ENCODE measurements at regions not wholly inside any gene's neighbourhood (a gene's known extent, or its start where the extent isn't known, plus 50 kb on each side); places are given as distances from the start of the nearest gene placed in this dataset.

DNA sequence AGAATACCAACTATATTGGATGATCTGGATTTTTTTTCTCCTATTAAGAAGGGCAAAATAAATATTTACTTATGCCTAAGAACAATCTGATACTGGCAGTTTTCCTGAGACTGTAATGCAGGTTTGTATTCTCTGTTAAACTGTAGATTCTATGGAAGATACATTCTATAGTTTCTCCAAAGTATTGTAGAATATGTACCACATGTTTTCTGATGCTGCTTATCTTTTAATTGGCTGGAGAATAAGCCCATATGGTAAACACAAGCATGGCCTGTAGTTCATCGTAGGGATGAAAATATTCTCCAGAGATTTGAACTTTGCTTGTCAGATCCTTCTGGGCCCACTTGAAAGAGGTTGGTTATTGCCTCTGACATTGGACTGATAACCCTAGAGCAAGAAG is 99.1 kb downstream of the CENPW start:
- no peak for FAIRE-seq
- no peak for DNase-seq (ENCODE audit: insufficient read length, low spot score)
- TF ChIP-seq, protein P1, sequence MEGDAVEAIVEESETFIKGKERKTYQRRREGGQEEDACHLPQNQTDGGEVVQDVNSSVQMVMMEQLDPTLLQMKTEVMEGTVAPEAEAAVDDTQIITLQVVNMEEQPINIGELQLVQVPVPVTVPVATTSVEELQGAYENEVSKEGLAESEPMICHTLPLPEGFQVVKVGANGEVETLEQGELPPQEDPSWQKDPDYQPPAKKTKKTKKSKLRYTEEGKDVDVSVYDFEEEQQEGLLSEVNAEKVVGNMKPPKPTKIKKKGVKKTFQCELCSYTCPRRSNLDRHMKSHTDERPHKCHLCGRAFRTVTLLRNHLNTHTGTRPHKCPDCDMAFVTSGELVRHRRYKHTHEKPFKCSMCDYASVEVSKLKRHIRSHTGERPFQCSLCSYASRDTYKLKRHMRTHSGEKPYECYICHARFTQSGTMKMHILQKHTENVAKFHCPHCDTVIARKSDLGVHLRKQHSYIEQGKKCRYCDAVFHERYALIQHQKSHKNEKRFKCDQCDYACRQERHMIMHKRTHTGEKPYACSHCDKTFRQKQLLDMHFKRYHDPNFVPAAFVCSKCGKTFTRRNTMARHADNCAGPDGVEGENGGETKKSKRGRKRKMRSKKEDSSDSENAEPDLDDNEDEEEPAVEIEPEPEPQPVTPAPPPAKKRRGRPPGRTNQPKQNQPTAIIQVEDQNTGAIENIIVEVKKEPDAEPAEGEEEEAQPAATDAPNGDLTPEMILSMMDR (IDR thresholded peaks at IDR 0.05; ENCODE audit: insufficient read depth, missing control alignments), result no peak

DNA sequence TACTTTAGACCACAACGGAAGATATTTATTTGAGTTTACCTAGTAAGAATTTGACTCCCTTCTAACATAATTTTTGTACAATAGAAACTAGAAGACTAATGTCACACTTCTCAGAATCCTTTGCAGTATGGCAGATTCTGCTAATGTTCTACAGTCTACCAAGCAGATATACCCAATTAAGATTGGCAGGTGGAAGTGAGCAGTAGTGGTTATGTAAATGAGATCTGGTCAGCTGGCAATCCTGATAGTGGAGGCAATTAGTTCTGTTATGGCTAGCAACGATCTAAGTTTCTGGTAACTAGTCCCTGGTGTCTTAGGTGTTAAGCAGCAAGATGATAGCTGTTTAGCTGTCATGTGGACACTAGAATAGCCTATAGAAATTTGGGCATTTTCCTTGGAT is 101.0 kb downstream of the CENPW start:
- DNase-seq (ENCODE audit: insufficient read length, low spot score) (no peak), FAIRE-seq (no peak)
- TF ChIP-seq, protein P1 (IDR thresholded peaks at IDR 0.05; ENCODE audit: insufficient read depth, missing control alignments), result no peak

DNA sequence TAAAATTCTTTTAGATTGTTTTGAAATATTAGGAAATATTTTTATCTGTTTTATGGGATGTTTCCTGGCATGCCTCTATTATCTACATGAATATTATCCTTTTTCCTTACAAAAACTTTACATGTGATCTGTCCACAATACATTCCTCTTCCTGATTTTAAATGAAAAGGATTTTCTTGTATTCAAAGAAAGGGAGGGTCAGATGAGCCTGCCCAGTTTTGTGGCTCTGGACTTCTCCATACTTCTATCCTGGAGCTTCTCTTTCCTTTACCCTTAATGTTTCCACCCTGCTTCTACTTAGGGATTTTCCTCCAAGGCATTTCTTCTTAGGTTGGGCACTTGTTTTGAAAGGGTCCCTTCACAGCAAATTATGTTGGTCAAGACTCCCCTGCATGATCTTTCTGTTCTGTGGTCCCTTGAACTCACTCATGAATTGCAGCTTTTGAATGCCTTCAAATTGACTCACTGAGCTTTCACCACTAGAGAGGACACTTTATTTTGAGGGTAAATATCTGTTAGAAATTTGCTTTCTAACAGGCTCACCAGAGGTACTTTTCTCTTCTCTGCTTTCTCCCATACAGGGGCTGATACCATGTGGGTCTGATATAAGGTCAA is 104.9 kb downstream of the CENPW start:
- DNase-seq (ENCODE audit: insufficient read length, low spot score), result no peak

DNA sequence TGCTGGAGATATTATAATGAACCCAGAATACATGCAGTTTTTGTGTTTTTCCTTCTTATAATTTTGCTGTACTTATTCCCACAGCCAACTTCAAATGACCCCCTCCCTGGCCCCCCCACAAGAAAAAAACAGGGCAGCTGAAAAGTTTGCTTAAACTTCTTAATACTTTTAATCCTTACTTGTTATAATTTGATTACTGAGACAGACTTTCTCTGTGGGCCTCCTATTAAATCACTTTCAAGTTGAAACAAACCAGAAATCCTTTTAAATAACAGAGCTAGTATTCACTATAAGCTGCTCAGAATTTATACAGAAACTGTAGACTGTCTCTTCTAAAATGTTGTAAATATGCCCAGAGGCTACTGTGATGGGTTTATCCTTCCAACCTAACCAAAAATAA is 106.3 kb downstream of the CENPW start:
- DNase-seq (ENCODE audit: insufficient read length, low spot score) (no peak), FAIRE-seq (no peak)
- TF ChIP-seq, protein P1 (IDR thresholded peaks at IDR 0.05; ENCODE audit: insufficient read depth, missing control alignments), result no peak

More for the DNA sequence above, 104.9 kb downstream of the CENPW start:
- FAIRE-seq, result no peak
- TF ChIP-seq, protein P1 (IDR thresholded peaks at IDR 0.05; ENCODE audit: insufficient read depth, missing control alignments), result no peak

DNA sequence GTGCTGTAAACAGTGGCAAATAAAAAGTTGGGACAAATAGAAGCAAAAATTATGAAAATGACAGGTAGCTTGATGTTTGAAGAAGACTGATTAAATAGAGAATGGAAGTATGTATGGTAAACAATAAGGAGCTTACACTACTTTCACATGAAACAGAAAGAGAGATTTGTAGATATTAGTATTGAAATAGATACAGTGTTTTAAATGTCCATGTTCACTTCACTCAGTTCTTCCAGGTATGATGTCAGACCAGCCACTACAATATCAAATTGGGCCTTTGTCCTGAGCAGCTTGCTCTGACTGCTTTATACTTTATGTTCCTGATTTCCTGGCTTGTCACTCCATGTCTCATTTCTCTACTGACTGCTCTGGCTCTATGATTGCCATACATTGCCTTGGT is 107.5 kb downstream of the CENPW start:
- DNase-seq (ENCODE audit: insufficient read length, low spot score) (no peak), FAIRE-seq (no peak)
- TF ChIP-seq, protein P1 (IDR thresholded peaks at IDR 0.05; ENCODE audit: insufficient read depth, missing control alignments), result no peak

DNA sequence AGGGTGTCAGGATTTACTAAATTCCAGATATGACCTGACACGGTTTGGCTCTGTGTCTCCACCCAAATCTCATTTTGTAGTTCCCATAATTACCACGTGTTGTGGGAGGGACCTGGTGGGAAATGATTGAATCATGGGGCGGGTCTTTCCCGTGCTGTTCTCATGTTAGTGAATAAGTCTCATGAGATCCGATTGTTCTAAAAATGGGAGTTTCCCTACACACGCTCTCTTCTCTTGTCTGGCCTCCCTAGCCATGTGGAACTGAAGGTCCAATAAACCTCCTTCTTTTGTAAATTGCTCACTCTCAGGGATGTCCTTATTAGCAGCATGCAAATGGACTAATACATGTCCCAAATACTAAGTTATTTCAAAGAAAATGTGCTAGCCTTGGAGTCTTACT is 121.1 kb downstream of the CENPW start:
- no peak for FAIRE-seq
- no peak for DNase-seq (ENCODE audit: insufficient read length, low spot score)

DNA sequence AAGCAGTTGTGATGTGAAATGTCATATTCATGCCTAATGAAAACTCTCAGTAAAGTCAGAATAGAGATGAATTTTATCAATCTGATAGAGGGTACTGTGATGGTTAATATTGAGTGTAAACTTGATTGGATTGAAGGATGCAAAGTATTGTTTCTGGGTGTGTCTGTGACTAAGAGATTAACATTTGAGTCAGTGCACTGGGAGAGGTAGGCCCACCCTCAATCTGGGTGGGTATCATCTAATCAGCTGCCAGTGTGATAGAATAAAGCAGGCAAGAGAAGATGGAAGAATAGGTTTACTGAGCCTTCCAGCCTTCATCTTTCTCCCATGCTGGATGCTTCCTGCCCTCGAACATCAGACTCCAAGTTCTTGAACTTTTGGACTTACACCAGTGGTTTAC is 124.3 kb downstream of the CENPW start:
- DNase-seq (ENCODE audit: insufficient read length, low spot score) (no peak), FAIRE-seq (no peak)
- TF ChIP-seq, protein P1 (IDR thresholded peaks at IDR 0.05; ENCODE audit: insufficient read depth, missing control alignments), result no peak

More for the DNA sequence above, 121.1 kb downstream of the CENPW start:
- TF ChIP-seq, protein P1 (IDR thresholded peaks at IDR 0.05; ENCODE audit: insufficient read depth, missing control alignments), result no peak

All from D721Med (cell line).